ENCODE measurements at regions not wholly inside any gene's neighbourhood (a gene's known extent, or its start where the extent isn't known, plus 50 kb on each side); places are given as distances from the start of the nearest gene placed in this dataset.
A peak's percentile ranks its signal among the peaks of the same experiment; 100 is the strongest.
"Not testable (repeated sequence)": the region's sequence is repeated elsewhere in the genome, so short reads cannot be mapped to it uniquely, and the experiment has no call there.

GRCh38 chr6:14888575-14889000, 357.3 kb upstream of the JARID2 start:
- peaks cover 1% of the 10 kb centered on the region for H3K9me3 Mint-ChIP-seq (ENCODE audit: low read depth, unreplicated experiment)
- H3K27ac Mint-ChIP-seq (ENCODE audit: unreplicated experiment), result no peak overlapping the region
- DNase-seq, result no peak
- H3K27me3 Mint-ChIP-seq (ENCODE audit: unreplicated experiment), result no peaks in the 10 kb centered on the region
- no peaks in the 10 kb centered on the region for H3K36me3 Mint-ChIP-seq (ENCODE audit: insufficient read depth, unreplicated experiment)
- no peak for TF ChIP-seq CTCF (IDR thresholded peaks at IDR 0.05; ENCODE audit: unreplicated experiment)
- CTCF ChIA-PET, result no interaction called here
- no peaks in the 10 kb centered on the region for H3K4me1 Mint-ChIP-seq (ENCODE audit: low read depth, unreplicated experiment)
- intact Hi-C loops (cut with micrococcal nuclease; ENCODE audit: unreplicated experiment), result loop anchor here (10.0 kb wide), 1 partner anchor 356 kb away; the partner anchor contains the start of gene JARID2
- BruUV-seq (replicated peaks), result no TSS peak
- H3K4me3 Mint-ChIP-seq (ENCODE audit: low read depth, unreplicated experiment), result no peak overlapping the region

DNA sequence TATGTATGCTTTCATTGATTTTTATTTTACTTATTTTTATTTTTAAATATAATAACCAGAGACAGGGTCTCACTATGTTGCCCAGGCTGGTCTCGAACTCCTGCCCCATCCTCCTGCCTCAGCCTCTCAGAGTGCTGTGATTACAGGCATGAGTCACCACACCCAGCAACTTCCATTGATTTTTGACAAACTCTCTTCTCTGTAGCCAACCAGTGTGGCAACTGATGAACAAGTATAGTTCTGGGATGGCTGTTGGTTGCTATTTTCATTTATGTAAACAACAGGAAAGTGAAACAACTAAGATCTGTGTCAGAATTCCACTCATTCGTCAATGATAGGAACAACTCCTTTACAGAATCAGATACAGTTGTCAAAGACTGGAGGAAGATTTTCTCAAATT, 356.7 kb upstream of the JARID2 start:
- Mint-ChIP-seq H3K27me3 (ENCODE audit: unreplicated experiment) (no peaks in the 10 kb centered on the region), H3K4me1 (ENCODE audit: low read depth, unreplicated experiment) (no peaks in the 10 kb centered on the region), H3K36me3 (ENCODE audit: insufficient read depth, unreplicated experiment) (no peaks in the 10 kb centered on the region), H3K27ac (ENCODE audit: unreplicated experiment) (no peak overlapping the region), H3K4me3 (ENCODE audit: low read depth, unreplicated experiment) (no peak overlapping the region), H3K9me3 (ENCODE audit: low read depth, unreplicated experiment) (peaks cover 3% of the 10 kb centered on the region)
- no peak for TF ChIP-seq CTCF (IDR thresholded peaks at IDR 0.05; ENCODE audit: unreplicated experiment)
- BruUV-seq (replicated peaks), result no TSS peak
- CTCF ChIA-PET, result no interaction called here
- peak; percentile 50 for DNase-seq
- intact Hi-C loops (cut with micrococcal nuclease; ENCODE audit: unreplicated experiment), result loop anchor here (10.0 kb wide), 1 partner anchor 356 kb away; the partner anchor contains the start of gene JARID2

DNA sequence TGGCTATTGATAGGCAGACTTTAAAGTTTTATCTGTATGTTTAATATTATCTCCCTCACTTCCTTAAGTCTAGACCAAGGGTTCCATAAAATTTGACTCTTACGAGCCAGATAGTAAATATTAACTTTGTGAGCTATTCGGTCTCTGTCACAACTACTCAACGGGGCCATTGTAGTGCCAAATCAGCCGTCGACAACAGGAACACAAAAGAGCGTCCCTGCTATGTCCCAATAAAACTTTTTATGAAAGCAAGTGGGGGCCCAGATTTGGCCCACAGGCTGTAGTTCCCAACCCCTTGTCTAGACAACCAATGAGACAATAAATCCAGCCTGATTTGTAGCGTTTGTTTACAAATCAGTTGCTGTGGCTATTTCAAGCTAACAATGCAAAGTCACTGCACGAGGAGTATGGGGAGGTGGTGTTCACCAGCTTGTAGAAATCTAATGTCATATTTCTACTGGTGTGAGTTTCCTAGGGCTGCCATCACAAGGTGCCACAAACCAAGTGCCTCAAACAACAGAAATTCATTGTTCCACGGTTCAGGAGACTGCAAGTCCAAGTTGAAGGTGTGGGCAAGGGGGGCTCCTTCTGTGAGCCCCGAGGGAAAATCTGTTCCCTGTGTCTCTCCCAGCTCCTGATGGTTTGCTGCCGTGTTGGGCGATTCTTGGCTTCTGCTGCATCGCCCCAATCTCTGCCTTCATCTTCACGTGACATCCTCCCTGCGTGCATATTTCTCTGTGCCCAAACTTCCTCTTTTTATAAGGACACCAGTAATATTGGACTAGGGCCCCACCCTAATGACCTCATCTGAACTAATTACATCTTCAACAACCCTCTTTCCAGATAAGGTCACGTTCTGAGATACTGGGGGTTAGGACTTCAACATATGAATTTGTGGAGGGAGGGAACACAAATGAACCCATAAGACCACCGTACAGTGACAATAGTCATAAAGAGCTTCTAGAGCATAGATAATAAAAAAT, 356.0 kb upstream of the JARID2 start:
- TF ChIP-seq CTCF (IDR thresholded peaks at IDR 0.05; ENCODE audit: unreplicated experiment), result no peak
- intact Hi-C loops (cut with micrococcal nuclease; ENCODE audit: unreplicated experiment), result loop anchor here (10.0 kb wide), 1 partner anchor 355 kb away; the partner anchor contains the start of gene JARID2
- H3K36me3 Mint-ChIP-seq (ENCODE audit: insufficient read depth, unreplicated experiment), result no peaks in the 10 kb centered on the region
- no peaks in the 10 kb centered on the region for H3K27me3 Mint-ChIP-seq (ENCODE audit: unreplicated experiment)
- H3K4me1 Mint-ChIP-seq (ENCODE audit: low read depth, unreplicated experiment), result no peaks in the 10 kb centered on the region
- H3K27ac Mint-ChIP-seq (ENCODE audit: unreplicated experiment), result no peak overlapping the region
- CTCF ChIA-PET, result no interaction called here
- DNase-seq, result no peak
- no peak overlapping the region for H3K4me3 Mint-ChIP-seq (ENCODE audit: low read depth, unreplicated experiment)
- no TSS peak for BruUV-seq (replicated peaks)
- H3K9me3 Mint-ChIP-seq (ENCODE audit: low read depth, unreplicated experiment), result peaks cover 3% of the 10 kb centered on the region

GRCh38 chr6:14891820-14892375, 354.0 kb upstream of the JARID2 start:
- BruUV-seq (replicated peaks); H3K27ac Mint-ChIP-seq (ENCODE audit: unreplicated experiment); H3K4me3 Mint-ChIP-seq (ENCODE audit: low read depth, unreplicated experiment); H3K9me3 Mint-ChIP-seq (ENCODE audit: low read depth, unreplicated experiment); DNase-seq; CTCF ChIA-PET; H3K36me3 Mint-ChIP-seq (ENCODE audit: insufficient read depth, unreplicated experiment); H3K27me3 Mint-ChIP-seq (ENCODE audit: unreplicated experiment); H3K4me1 Mint-ChIP-seq (ENCODE audit: low read depth, unreplicated experiment); intact Hi-C loops (cut with micrococcal nuclease; ENCODE audit: unreplicated experiment): not testable (repeated sequence)
